Adrenal gland (tissue), 9 donors: ENCODE measurements at regions not wholly inside any gene's neighbourhood (a gene's known extent, or its start where the extent isn't known, plus 50 kb on each side); places are given as distances from the start of the nearest gene placed in this dataset.

Experiments used
- DNase-seq, 7 donors: peaks; one replicate each; pipeline ENCODE4 v3.0.0-alpha.2; 2019 to 2020
- H3K27ac ChIP-seq, 5 donors: fragments of 200-600 bp; sonication (generic) in 4 of 5; 1 replicate in 3 of 5; 2 replicates in 2 of 5; pipeline versions ENCODE4 v1.5.1 to v1.8.0; 2016 to 2020; ENCODE audit warnings: mild to moderate bottlenecking in 1 of 5
- H3K27me3 ChIP-seq: fragments of 200-600 bp; 2 replicates; pipeline ENCODE4 v1.8.0; 2021
- H3K36me3 ChIP-seq, 2 donors: fragments of 200-600 bp; replicated peaks in 1 of 2; 1 replicate in 1 of 2; 2 replicates in 1 of 2; pipeline versions ENCODE4 v1.5.1 to v1.8.0; 2018 to 2022
- H3K4me1 ChIP-seq, 2 donors: fragments of 200-600 bp; replicated peaks in 1 of 2; 1 replicate in 1 of 2; 2 replicates in 1 of 2; pipeline versions ENCODE4 v1.5.1 to v1.8.0; 2018 to 2021
- H3K4me3 ChIP-seq, 4 donors: fragments of 200-600 bp; sonication (generic) in 3 of 4; one replicate each; pipeline ENCODE4 v1.5.1; 2016 to 2018
- H3K9me3 ChIP-seq, 3 donors: fragments of 200-600 bp; sonication (generic) in 1 of 3; replicated peaks in 1 of 3; 1 replicate in 2 of 3; 2 replicates in 1 of 3; pipeline versions ENCODE4 v1.5.1 to v1.8.0; 2016 to 2021
- CTCF ChIP-seq, 6 experiments: fragments of 450-650 bp in 4 of 6; fragments of 200-600 bp in 2 of 6; sonication (generic) in 1 of 6; IDR thresholded peaks; 1 replicate in 5 of 6; 2 replicates in 1 of 6; pipeline versions ENCODE4 v1.5.1 to v1.8.0; 2016 to 2021; ENCODE audit warnings: antibody characterized with exemption in 6 of 6, mild to moderate bottlenecking in 2 of 6, moderate library complexity in 1 of 6
- POLR2A ChIP-seq, 2 donors: fragments of 450-650 bp; IDR thresholded peaks; one replicate each; pipeline ENCODE4 v1.6.1; 2017; ENCODE audit warnings: antibody characterized with exemption in 2 of 2, mild to moderate bottlenecking in 2 of 2, moderate library complexity in 1 of 2
- whole genome bisulfite sequencing, 4 donors: extraction: QIAGEN DNeasy Blood & Tissue Kit in 2 of 4; methylation state at CpG; one replicate each; pipeline versions ENCODE4 v1.1.5 to v1.1.7; 2013 to 2017; 5-methylcytosine and 5-hydroxymethylcytosine counted together
- intact Hi-C, 2 donors: fragments of 100-400 bp; cut with DNase I; formaldehyde crosslinking; loops; one replicate each; pipeline versions ENCODE4 v1.14.1 to v1.15.0; 2022 to 2023
- donor health status: healthy with polysubstance abuse.
- donor health status: Bipolar disorder and iron deficiency.
- donor health status: DM: yes; HTN: yes; CAD: no.
- donor health status: DM: no; HTN: no; CAD: no.
- donor health status: DM: no; HTN: no; CAD: no.

GRCh38 chr7:110204527-110204926 lies 886.4 kb upstream of the LRRN3 start:
- Histone ChIP-seq H3K4me1 (no peaks in the 10 kb centered on the region), H3K36me3 (no peaks in the 10 kb centered on the region), H3K27ac (no peak overlapping the region), H3K4me3 (no peak overlapping the region), H3K27me3 (no peaks in the 10 kb centered on the region), H3K9me3 (no peaks in the 10 kb centered on the region)
- 78 to 94% (median 90%) methylated on average over 4 of the region's 4 CpGs for WGBS, 4 donors
- no peak for TF ChIP-seq CTCF (IDR thresholded peaks at IDR 0.05)
- no peak for TF ChIP-seq POLR2A (IDR thresholded peaks at IDR 0.05)
- DNase-seq = no peak
- intact Hi-C loops = no loop called here

- intact Hi-C loops = no loop called here
- Histone ChIP-seq H3K4me3 (no peak overlapping the region), H3K27ac (no peak overlapping the region), H3K9me3 (no peaks in the 10 kb centered on the region), H3K27me3 (no peaks in the 10 kb centered on the region), H3K36me3 (no peaks in the 10 kb centered on the region), H3K4me1 (no peaks in the 10 kb centered on the region)
- 34 to 73% (median 40%) methylated on average over 1 of the region's 1 CpG for WGBS, 4 donors
- no peak for DNase-seq
- TF ChIP-seq POLR2A (IDR thresholded peaks at IDR 0.05) (no peak), CTCF (IDR thresholded peaks at IDR 0.05) (no peak)
Measured at GRCh38 chr7:110205899-110206298, 885.0 kb upstream of the LRRN3 start.

DNA sequence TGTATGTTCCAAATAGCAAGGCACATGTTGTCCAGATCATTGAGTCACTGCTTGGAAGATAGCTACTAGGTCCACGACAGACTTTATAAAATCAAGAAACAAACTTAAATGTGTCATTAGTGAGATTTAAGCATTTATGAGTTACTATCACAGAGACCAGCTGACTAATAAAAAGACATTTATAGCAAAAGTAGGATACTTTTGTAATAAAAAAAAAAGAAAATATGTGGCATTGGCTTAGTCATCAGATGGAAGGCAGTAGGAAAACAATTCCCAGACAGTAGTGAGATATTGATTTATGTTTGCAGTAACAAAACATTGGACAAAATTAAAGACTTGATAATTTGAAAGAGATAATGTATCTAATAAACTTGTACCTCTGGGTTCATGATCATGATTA lies 881.0 kb upstream of the LRRN3 start:
- TF ChIP-seq POLR2A (IDR thresholded peaks at IDR 0.05) = no peak
- TF ChIP-seq CTCF (IDR thresholded peaks at IDR 0.05) = no peak
- Histone ChIP-seq H3K27ac (no peak overlapping the region), H3K27me3 (no peaks in the 10 kb centered on the region), H3K4me3 (no peak overlapping the region), H3K9me3 (no peaks in the 10 kb centered on the region), H3K36me3 (no peaks in the 10 kb centered on the region), H3K4me1 (no peaks in the 10 kb centered on the region)
- WGBS, 4 donors = 38 to 54% (median 49%) methylated on average over 1 of the region's 1 CpG
- DNase-seq = no peak
- intact Hi-C loops = no loop called here

DNA sequence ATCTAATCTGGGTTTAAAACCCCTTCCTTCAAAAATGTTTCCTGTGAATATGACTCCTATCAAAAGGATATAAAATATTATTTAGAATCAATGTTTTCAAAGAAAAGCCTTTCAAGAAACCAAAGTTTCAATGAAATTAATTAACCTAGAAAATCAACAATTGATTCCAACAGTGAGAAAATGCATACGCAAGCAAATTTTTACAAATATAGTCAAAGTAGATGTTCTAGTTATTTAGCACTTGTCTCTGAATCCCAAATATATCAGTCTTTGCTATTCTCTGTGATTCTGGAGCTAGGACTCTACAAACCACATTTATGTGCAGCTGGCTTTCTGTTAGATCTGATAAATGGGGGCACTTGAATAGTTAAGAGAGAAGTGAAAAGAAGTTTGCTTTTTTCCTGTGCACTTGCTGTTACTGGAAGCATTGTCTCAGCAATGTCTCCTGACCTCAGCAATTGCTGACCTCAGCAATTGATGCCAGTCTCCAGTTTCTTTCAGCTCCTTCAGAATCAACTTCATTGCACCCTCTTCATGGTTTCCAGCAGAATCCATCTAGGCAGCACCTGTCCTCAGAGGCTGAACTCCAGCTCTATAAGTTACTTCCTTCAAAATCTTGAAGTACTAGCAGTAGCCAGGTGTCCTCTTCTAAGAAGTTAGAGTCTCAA lies 879.9 kb upstream of the LRRN3 start:
- WGBS, 4 donors = 78 to 98% (median 93%) methylated on average over 1 of the region's 1 CpG
- Histone ChIP-seq H3K4me3 (no peak overlapping the region), H3K27me3 (no peaks in the 10 kb centered on the region), H3K27ac (no peak overlapping the region), H3K9me3 (no peaks in the 10 kb centered on the region), H3K4me1 (no peaks in the 10 kb centered on the region), H3K36me3 (no peaks in the 10 kb centered on the region)
- no peak for TF ChIP-seq CTCF (IDR thresholded peaks at IDR 0.05)
- TF ChIP-seq POLR2A (IDR thresholded peaks at IDR 0.05) = no peak
- DNase-seq = no peak
- intact Hi-C loops = no loop called here
